H9 (cell line): ENCODE measurements at regions not wholly inside any gene's neighbourhood (a gene's known extent, or its start where the extent isn't known, plus 50 kb on each side); places are given as distances from the start of the nearest gene placed in this dataset.

Experiments used
- DNase-seq: peaks from one replicate; pipeline ENCODE4 v3.0.0-alpha.2; 2017
- H2AFZ ChIP-seq: one replicate; pipeline ENCODE4 v1.6.1; 2013; ENCODE audit warnings: mild to moderate bottlenecking, low read length, control low read depth, moderate library complexity
- H2AK5ac ChIP-seq: 2 replicates; pipeline ENCODE4 v1.6.1; 2013; ENCODE audit warnings: low read length, control low read depth, mixed read lengths; ENCODE audit not compliant: insufficient read length
- H2BK120ac ChIP-seq: one replicate; pipeline ENCODE4 v1.6.1; 2013; ENCODE audit warnings: low read depth, mild to moderate bottlenecking, low read length, control low read depth, inconsistent platforms; ENCODE audit not compliant: poor library complexity, severe bottlenecking
- H2BK12ac ChIP-seq: 2 replicates; pipeline ENCODE4 v1.6.1; 2013; ENCODE audit warnings: low read length, control low read depth, mixed read lengths, low read depth; ENCODE audit not compliant: insufficient read length
- H2BK15ac ChIP-seq: 2 replicates; pipeline ENCODE4 v1.6.1; 2013; ENCODE audit warnings: low read depth, low read length, control low read depth
- H2BK20ac ChIP-seq: one replicate; pipeline ENCODE4 v1.6.1; 2013; ENCODE audit warnings: low read depth, mild to moderate bottlenecking, low read length, control low read depth, inconsistent platforms; ENCODE audit not compliant: poor library complexity, severe bottlenecking
- H2BK5ac ChIP-seq: 2 replicates; pipeline ENCODE4 v1.6.1; 2013; ENCODE audit warnings: low read length, control low read depth, mixed read lengths; ENCODE audit not compliant: insufficient read length
- H3K14ac ChIP-seq: 2 replicates; pipeline ENCODE4 v1.6.1; 2013; ENCODE audit warnings: low read length, control low read depth; ENCODE audit not compliant: insufficient read depth
- H3K18ac ChIP-seq: 2 replicates; pipeline ENCODE4 v1.6.1; 2013; ENCODE audit warnings: low read depth, mild to moderate bottlenecking, mixed read lengths, low read length, control low read depth; ENCODE audit not compliant: insufficient read length
- H3K23ac ChIP-seq: 2 replicates; pipeline ENCODE4 v1.6.1; 2013; ENCODE audit warnings: low read length, control low read depth, mixed read lengths, low read depth; ENCODE audit not compliant: insufficient read length
- H3K23me2 ChIP-seq: 2 replicates; pipeline ENCODE4 v1.6.1; 2013; ENCODE audit warnings: low read depth, mild to moderate bottlenecking, mixed read lengths, low read length, control low read depth; ENCODE audit not compliant: insufficient read length, poor library complexity, severe bottlenecking
- H3K27ac ChIP-seq: 2 replicates; pipeline ENCODE4 v1.5.1; 2013; ENCODE audit warnings: low read length, control low read depth, mixed read lengths, low read depth; ENCODE audit not compliant: insufficient read length
- H3K27me3 ChIP-seq: 2 replicates; pipeline ENCODE4 v1.6.1; 2013; ENCODE audit warnings: low read length, control low read depth, inconsistent platforms; ENCODE audit not compliant: insufficient read depth
- H3K4ac ChIP-seq: 2 replicates; pipeline ENCODE4 v1.6.1; 2013; ENCODE audit warnings: low read depth, mild to moderate bottlenecking, control low read depth, inconsistent platforms, low read length, moderate library complexity
- H3K4me1 ChIP-seq: 2 replicates; pipeline ENCODE4 v1.6.1; 2013; ENCODE audit warnings: low read length, control low read depth, inconsistent platforms; ENCODE audit not compliant: insufficient read depth
- H3K4me2 ChIP-seq: 2 replicates; pipeline ENCODE4 v1.6.1; 2013; ENCODE audit warnings: low read length, control low read depth, mixed read lengths; ENCODE audit not compliant: insufficient read length, insufficient read depth
- H3K56ac ChIP-seq: 2 replicates; pipeline ENCODE4 v1.6.1; 2013; ENCODE audit warnings: low read depth, mild to moderate bottlenecking, mixed read lengths, low read length, control low read depth; ENCODE audit not compliant: insufficient read length
- H3K79me1 ChIP-seq: 2 replicates; pipeline ENCODE4 v1.6.1; 2013; ENCODE audit warnings: low read depth, mild to moderate bottlenecking, moderate library complexity, low read length, control low read depth, inconsistent platforms; ENCODE audit not compliant: insufficient read depth, poor library complexity, severe bottlenecking
- H3K79me2 ChIP-seq: 2 replicates; pipeline ENCODE4 v1.6.1; 2013; ENCODE audit warnings: low read length, control low read depth, inconsistent platforms; ENCODE audit not compliant: insufficient read depth
- H3K9ac ChIP-seq: 2 replicates; pipeline ENCODE4 v1.6.1; 2013; ENCODE audit warnings: low read length, control low read depth, mixed read lengths; ENCODE audit not compliant: insufficient read length; ENCODE audit errors: extremely low read depth
- H3K9me3 ChIP-seq: one replicate; pipeline ENCODE4 v1.6.1; 2013; ENCODE audit warnings: low read depth, low read length, inconsistent platforms; ENCODE audit not compliant: control insufficient read depth
- H3T11ph ChIP-seq: one replicate; pipeline ENCODE4 v1.6.1; 2013; ENCODE audit warnings: mild to moderate bottlenecking, low read length, control low read depth, inconsistent platforms
- H4K20me1 ChIP-seq: one replicate; pipeline ENCODE4 v1.6.1; 2013; ENCODE audit not compliant: control insufficient read depth, insufficient read length, insufficient read depth
- H4K5ac ChIP-seq: 2 replicates; pipeline ENCODE4 v1.6.1; 2013; ENCODE audit warnings: low read depth, mild to moderate bottlenecking, mixed read lengths, low read length, control low read depth; ENCODE audit not compliant: insufficient read length
- H4K8ac ChIP-seq: replicated peaks from 2 replicates; pipeline ENCODE4 v1.6.1; 2013; ENCODE audit warnings: low read length, control low read depth, mixed read lengths, low read depth; ENCODE audit not compliant: insufficient read length
- H4K91ac ChIP-seq: 2 replicates; pipeline ENCODE4 v1.6.1; 2013; ENCODE audit warnings: low read depth, mild to moderate bottlenecking, moderate library complexity, mixed read lengths, low read length, control low read depth; ENCODE audit not compliant: insufficient read length
- H3K27ac Mint-ChIP-seq, 3 experiments: 2 replicates in 2 of 3; 3 replicates in 1 of 3; pipeline ENCODE4 v1.8.0; 2020 to 2021; ENCODE audit warnings: mixed read lengths in 3 of 3, mild to moderate bottlenecking in 1 of 3, moderate library complexity in 1 of 3
- H3K27me3 Mint-ChIP-seq: 2 replicates; pipeline ENCODE4 v1.8.0; 2021; ENCODE audit warnings: low read depth, mild to moderate bottlenecking, moderate library complexity, mixed read lengths
- H3K36me3 Mint-ChIP-seq, 3 experiments: 2 replicates in 2 of 3; 3 replicates in 1 of 3; pipeline ENCODE4 v1.8.0; 2020 to 2021; ENCODE audit warnings: low read depth in 3 of 3, mixed read lengths in 3 of 3; ENCODE audit not compliant: insufficient read depth in 1 of 3
- H3K4me1 Mint-ChIP-seq, 2 experiments: 2 replicates each; pipeline ENCODE4 v1.8.0; 2020; ENCODE audit warnings: mixed read lengths in 2 of 2
- H3K4me3 Mint-ChIP-seq, 2 experiments: 2 replicates in 1 of 2; 3 replicates in 1 of 2; pipeline ENCODE4 v1.8.0; 2020 to 2021; ENCODE audit warnings: mild to moderate bottlenecking in 2 of 2, mixed read lengths in 2 of 2, moderate library complexity in 1 of 2
- H3K9me3 Mint-ChIP-seq, 2 experiments: 2 replicates in 1 of 2; 3 replicates in 1 of 2; pipeline ENCODE4 v1.8.0; 2020; ENCODE audit warnings: mild to moderate bottlenecking in 2 of 2, mixed read lengths in 2 of 2, moderate library complexity in 1 of 2
- CTCF ChIP-seq: fragments of 200-600 bp; sonication (generic); conservative IDR thresholded peaks from 3 replicates; pipeline ENCODE4 v1.8.0; 2021; ENCODE audit warnings: antibody characterized with exemption, mild to moderate bottlenecking
- WGBS: extraction: QIAGEN DNeasy Blood & Tissue Kit; methylation state at CpG from one replicate; pipeline ENCODE4 v1.1.7; 2013; ENCODE audit warnings: missing lambda C conversion rate, low lambda C conversion rate, mixed read lengths; ENCODE audit not compliant: insufficient read length; ENCODE audit errors: extremely low coverage; 5-methylcytosine and 5-hydroxymethylcytosine counted together

GRCh38 chr13:103291798-103292572 is 225.8 kb upstream of the SLC10A2 start:
- no peaks in the 10 kb centered on the region for H3K27me3 ChIP-seq
- H4K5ac ChIP-seq: no peak overlapping the region
- H3K27ac ChIP-seq: no peak overlapping the region
- DNase-seq: no peak
- Mint-ChIP-seq H3K9me3 (peaks cover 2 to 3% of the 10 kb centered on the region in 2 experiments; a peak in 4 of 5 replicates), H3K27ac (peak overlapping the region in 1 of 3 experiments; percentile 86; a peak in 3 of 7 replicates), H3K4me1 (peaks cover 9 to 22% of the 10 kb centered on the region in 2 experiments), H3K36me3 (peaks cover 0 to 3% (median 0%) of the 10 kb centered on the region in 3 experiments; a peak in 1 of 7 replicates), H3K4me3 (no peak overlapping the region), H3K27me3 (no peaks in the 10 kb centered on the region)
- no peak overlapping the region for H2BK15ac ChIP-seq
- H2BK20ac ChIP-seq: no peak overlapping the region
- no peaks in the 10 kb centered on the region for H4K20me1 ChIP-seq
- H2BK120ac ChIP-seq: no peak overlapping the region
- no peak overlapping the region for H3K9ac ChIP-seq
- no peak overlapping the region for H3K56ac ChIP-seq
- H3K9me3 ChIP-seq: no peaks in the 10 kb centered on the region
- no CpG with 5 or more reads among the region's 3 CpGs for WGBS
- TF ChIP-seq CTCF: no peak
- no peak overlapping the region for H3K4ac ChIP-seq
- no peak overlapping the region for H3T11ph ChIP-seq
- no peak overlapping the region for H2AK5ac ChIP-seq
- no peaks in the 10 kb centered on the region for H3K79me2 ChIP-seq
- H3K23me2 ChIP-seq: no peaks in the 10 kb centered on the region
- no peak overlapping the region for H3K14ac ChIP-seq
- no peaks in the 10 kb centered on the region for H3K79me1 ChIP-seq
- H3K4me2 ChIP-seq: no peak overlapping the region
- H3K18ac ChIP-seq: no peak overlapping the region
- no peak overlapping the region for H2AFZ ChIP-seq
- no peak overlapping the region for H4K91ac ChIP-seq
- no peak overlapping the region for H4K8ac ChIP-seq
- no peaks in the 10 kb centered on the region for H3K4me1 ChIP-seq
- no peak overlapping the region for H2BK12ac ChIP-seq
- no peak overlapping the region for H2BK5ac ChIP-seq
- no peak overlapping the region for H3K23ac ChIP-seq
